HepG2 (cell line): ENCODE measurements at regions not wholly inside any gene's neighbourhood (a gene's known extent, or its start where the extent isn't known, plus 50 kb on each side); places are given as distances from the start of the nearest gene placed in this dataset.

Source experiments
- CBFB ChIP-seq: sonication (generic); formaldehyde crosslinking; IDR thresholded peaks from 2 replicates; pipeline ENCODE4 v1.4.0; 2020; ENCODE audit warnings: missing genetic modification reagents
- ETV5 ChIP-seq: IDR thresholded peaks from 2 replicates; pipeline ENCODE4 v1.6.1; 2018; ENCODE audit warnings: missing biosample characterization, missing genetic modification reagents, inconsistent platforms, borderline replicate concordance
- FOSL2 ChIP-seq: sonication (generic); formaldehyde crosslinking; IDR thresholded peaks from 2 replicates; pipeline ENCODE4 v1.4.0; 2020; ENCODE audit warnings: missing genetic modification reagents
- GATA4 ChIP-seq: sonication (generic); IDR thresholded peaks from 2 replicates; pipeline ENCODE4 v1.6.1; 2016; ENCODE audit warnings: antibody characterized with exemption, low read depth, borderline replicate concordance
- GTF3A ChIP-seq: sonication (generic); formaldehyde crosslinking; conservative IDR thresholded peaks from 2 replicates; pipeline ENCODE4 v1.4.0; 2020; ENCODE audit warnings: mild to moderate bottlenecking, missing genetic modification reagents
- MYC ChIP-seq: sonication (generic); formaldehyde crosslinking; IDR thresholded peaks from 2 replicates; pipeline ENCODE4 v1.9.0; 2021; ENCODE audit warnings: missing genetic modification reagents, borderline replicate concordance
- SAP130 ChIP-seq: IDR thresholded peaks from 2 replicates; pipeline ENCODE4 v1.6.1; 2016; ENCODE audit warnings: low read depth
- ZNF367 ChIP-seq: sonication (generic); formaldehyde crosslinking; IDR thresholded peaks from 2 replicates; pipeline ENCODE4 v1.4.0; 2020; ENCODE audit warnings: missing genetic modification reagents, borderline replicate concordance
- ZNF577 ChIP-seq: sonication (generic); formaldehyde crosslinking; IDR thresholded peaks from 2 replicates; pipeline ENCODE4 v1.4.0; 2020; ENCODE audit warnings: mild to moderate bottlenecking, low read depth, missing genetic modification reagents, borderline replicate concordance
- ZNF772 ChIP-seq: sonication (generic); formaldehyde crosslinking; IDR thresholded peaks from 2 replicates; pipeline ENCODE4 v1.5.0; 2020; ENCODE audit warnings: mild to moderate bottlenecking, missing genetic modification reagents
- ZNF792 ChIP-seq: IDR thresholded peaks from 2 replicates; pipeline ENCODE4 v1.6.1; 2016
- ZSCAN9 ChIP-seq: IDR thresholded peaks from 2 replicates; pipeline ENCODE4 v1.6.1; 2016; ENCODE audit warnings: borderline replicate concordance
- TF ChIP-seq, protein P1 (sequence below): sonication (generic); IDR thresholded peaks from 2 replicates; pipeline ENCODE4 v1.6.1; 2016; ENCODE audit warnings: low read depth, borderline replicate concordance
- TF ChIP-seq, protein P2 (sequence below): sonication (generic); formaldehyde crosslinking; IDR thresholded peaks from 2 replicates; pipeline ENCODE4 v1.8.0; 2022; ENCODE audit warnings: missing genetic modification reagents, mild to moderate bottlenecking, moderate library complexity, borderline replicate concordance
- TF ChIP-seq, protein P3 (sequence below): sonication (generic); formaldehyde crosslinking; IDR thresholded peaks from 2 replicates; pipeline ENCODE4 v1.4.0; 2020; ENCODE audit warnings: missing genetic modification reagents, borderline replicate concordance
- TF ChIP-seq, protein P4 (sequence below): sonication (generic); formaldehyde crosslinking; IDR thresholded peaks from 2 replicates; pipeline ENCODE4 v1.5.0; 2020; ENCODE audit warnings: missing genetic modification reagents
- TF ChIP-seq, protein P5 (sequence below): sonication (generic); formaldehyde crosslinking; IDR thresholded peaks from 2 replicates; pipeline ENCODE4 v1.4.0; 2020; ENCODE audit warnings: missing genetic modification reagents, borderline replicate concordance
- TF ChIP-seq, protein P6 (sequence below): sonication (generic); formaldehyde crosslinking; IDR thresholded peaks from 2 replicates; pipeline ENCODE4 v1.4.0; 2020; ENCODE audit warnings: missing genetic modification reagents, borderline replicate concordance

DNA sequence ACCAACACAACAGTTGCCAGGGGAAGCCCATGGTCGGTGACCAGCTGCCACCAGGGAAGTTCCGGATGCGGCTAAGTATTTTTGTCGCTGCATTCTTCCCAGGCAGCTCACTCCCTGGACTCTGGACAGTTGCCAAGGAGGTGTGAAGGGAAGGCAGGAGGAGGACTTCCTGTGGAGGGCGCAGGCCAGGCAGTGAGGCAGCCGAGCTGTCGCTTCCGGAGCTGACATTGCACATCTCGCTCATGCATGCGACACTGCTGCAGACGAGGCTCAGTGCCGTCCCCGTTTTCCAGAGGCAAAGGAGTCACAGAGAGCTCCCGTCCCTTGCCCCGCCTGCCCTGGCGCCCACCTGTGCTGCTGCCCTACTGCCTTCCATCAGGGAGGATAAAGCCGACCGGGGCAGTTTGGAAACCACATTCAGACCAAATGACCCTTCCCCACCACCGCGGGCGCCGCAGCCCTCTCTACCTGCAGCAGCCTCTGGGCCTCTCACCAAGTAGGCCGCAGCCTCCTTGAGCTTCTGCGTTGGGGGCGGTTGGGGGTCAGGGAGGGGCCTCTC is 81.4 kb downstream of the NENF start (continued):
- TF ChIP-seq, protein P1, sequence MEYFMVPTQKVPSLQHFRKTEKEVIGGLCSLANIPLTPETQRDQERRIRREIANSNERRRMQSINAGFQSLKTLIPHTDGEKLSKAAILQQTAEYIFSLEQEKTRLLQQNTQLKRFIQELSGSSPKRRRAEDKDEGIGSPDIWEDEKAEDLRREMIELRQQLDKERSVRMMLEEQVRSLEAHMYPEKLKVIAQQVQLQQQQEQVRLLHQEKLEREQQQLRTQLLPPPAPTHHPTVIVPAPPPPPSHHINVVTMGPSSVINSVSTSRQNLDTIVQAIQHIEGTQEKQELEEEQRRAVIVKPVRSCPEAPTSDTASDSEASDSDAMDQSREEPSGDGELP, result 0 out of 2 replicates have a peak, but pooled peaks have one; percentile 14
- TF ChIP-seq, protein P2, sequence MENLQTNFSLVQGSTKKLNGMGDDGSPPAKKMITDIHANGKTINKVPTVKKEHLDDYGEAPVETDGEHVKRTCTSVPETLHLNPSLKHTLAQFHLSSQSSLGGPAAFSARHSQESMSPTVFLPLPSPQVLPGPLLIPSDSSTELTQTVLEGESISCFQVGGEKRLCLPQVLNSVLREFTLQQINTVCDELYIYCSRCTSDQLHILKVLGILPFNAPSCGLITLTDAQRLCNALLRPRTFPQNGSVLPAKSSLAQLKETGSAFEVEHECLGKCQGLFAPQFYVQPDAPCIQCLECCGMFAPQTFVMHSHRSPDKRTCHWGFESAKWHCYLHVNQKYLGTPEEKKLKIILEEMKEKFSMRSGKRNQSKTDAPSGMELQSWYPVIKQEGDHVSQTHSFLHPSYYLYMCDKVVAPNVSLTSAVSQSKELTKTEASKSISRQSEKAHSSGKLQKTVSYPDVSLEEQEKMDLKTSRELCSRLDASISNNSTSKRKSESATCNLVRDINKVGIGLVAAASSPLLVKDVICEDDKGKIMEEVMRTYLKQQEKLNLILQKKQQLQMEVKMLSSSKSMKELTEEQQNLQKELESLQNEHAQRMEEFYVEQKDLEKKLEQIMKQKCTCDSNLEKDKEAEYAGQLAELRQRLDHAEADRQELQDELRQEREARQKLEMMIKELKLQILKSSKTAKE (CRISPR knock-in tag), result 0 out of 2 replicates have a peak, but pooled peaks have one; percentile 35
- TF ChIP-seq SAP130 (CRISPR knock-in tag) (peak; percentile 45; the same call in 1 of the 2 replicates), FOSL2 (CRISPR knock-in tag) (0 out of 2 replicates have a peak, but pooled peaks have one; percentile 21), ZNF772 (CRISPR knock-in tag) (no peak), ZNF367 (CRISPR knock-in tag) (no peak), ETV5 (CRISPR knock-in tag) (peak; percentile 86), ZNF577 (no peak), ZSCAN9 (CRISPR knock-in tag) (no peak), ZNF792 (0 out of 2 replicates have a peak, but pooled peaks have one; percentile 30), GTF3A (CRISPR knock-in tag) (no peak), GATA4 (no peak), MYC (peak; percentile 6; the same call in 1 of the 2 replicates), CBFB (CRISPR knock-in tag) (no peak)
- TF ChIP-seq, protein P3, sequence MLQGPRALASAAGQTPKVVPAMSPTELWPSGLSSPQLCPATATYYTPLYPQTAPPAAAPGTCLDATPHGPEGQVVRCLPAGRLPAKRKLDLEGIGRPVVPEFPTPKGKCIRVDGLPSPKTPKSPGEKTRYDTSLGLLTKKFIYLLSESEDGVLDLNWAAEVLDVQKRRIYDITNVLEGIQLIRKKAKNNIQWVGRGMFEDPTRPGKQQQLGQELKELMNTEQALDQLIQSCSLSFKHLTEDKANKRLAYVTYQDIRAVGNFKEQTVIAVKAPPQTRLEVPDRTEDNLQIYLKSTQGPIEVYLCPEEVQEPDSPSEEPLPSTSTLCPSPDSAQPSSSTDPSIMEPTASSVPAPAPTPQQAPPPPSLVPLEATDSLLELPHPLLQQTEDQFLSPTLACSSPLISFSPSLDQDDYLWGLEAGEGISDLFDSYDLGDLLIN (CRISPR knock-in tag), result no peak
- TF ChIP-seq, protein P4, sequence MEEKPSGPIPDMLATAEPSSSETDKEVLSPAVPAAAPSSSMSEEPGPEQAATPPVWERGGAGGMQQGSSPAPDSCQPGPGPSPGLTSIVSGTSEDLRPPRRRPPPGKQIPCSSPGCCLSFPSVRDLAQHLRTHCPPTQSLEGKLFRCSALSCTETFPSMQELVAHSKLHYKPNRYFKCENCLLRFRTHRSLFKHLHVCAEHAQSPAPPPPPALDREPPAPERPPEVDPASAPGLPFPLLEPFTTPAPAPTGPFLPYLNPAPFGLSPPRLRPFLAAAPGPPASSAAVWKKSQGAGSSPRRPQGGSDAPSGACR (CRISPR knock-in tag), result no peak
- TF ChIP-seq, protein P5, sequence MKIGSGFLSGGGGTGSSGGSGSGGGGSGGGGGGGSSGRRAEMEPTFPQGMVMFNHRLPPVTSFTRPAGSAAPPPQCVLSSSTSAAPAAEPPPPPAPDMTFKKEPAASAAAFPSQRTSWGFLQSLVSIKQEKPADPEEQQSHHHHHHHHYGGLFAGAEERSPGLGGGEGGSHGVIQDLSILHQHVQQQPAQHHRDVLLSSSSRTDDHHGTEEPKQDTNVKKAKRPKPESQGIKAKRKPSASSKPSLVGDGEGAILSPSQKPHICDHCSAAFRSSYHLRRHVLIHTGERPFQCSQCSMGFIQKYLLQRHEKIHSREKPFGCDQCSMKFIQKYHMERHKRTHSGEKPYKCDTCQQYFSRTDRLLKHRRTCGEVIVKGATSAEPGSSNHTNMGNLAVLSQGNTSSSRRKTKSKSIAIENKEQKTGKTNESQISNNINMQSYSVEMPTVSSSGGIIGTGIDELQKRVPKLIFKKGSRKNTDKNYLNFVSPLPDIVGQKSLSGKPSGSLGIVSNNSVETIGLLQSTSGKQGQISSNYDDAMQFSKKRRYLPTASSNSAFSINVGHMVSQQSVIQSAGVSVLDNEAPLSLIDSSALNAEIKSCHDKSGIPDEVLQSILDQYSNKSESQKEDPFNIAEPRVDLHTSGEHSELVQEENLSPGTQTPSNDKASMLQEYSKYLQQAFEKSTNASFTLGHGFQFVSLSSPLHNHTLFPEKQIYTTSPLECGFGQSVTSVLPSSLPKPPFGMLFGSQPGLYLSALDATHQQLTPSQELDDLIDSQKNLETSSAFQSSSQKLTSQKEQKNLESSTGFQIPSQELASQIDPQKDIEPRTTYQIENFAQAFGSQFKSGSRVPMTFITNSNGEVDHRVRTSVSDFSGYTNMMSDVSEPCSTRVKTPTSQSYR (CRISPR knock-in tag), result no peak
- TF ChIP-seq, protein P6, sequence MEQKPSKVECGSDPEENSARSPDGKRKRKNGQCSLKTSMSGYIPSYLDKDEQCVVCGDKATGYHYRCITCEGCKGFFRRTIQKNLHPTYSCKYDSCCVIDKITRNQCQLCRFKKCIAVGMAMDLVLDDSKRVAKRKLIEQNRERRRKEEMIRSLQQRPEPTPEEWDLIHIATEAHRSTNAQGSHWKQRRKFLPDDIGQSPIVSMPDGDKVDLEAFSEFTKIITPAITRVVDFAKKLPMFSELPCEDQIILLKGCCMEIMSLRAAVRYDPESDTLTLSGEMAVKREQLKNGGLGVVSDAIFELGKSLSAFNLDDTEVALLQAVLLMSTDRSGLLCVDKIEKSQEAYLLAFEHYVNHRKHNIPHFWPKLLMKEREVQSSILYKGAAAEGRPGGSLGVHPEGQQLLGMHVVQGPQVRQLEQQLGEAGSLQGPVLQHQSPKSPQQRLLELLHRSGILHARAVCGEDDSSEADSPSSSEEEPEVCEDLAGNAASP (CRISPR knock-in tag), result no peak
